ENCODE measurements at regions not wholly inside any gene's neighbourhood (a gene's known extent, or its start where the extent isn't known, plus 50 kb on each side); places are given as distances from the start of the nearest gene placed in this dataset.

GRCh38 chr20:55777641-55778040 lies 227.7 kb downstream of the CBLN4 start:
- ChIA-PET CTCF (no interaction called here), POLR2A (no interaction called here)
- no peak for TF ChIP-seq HDGF (IDR thresholded peaks at IDR 0.05; ENCODE audit: borderline replicate concordance)
- no peak for TF ChIP-seq FOXM1 (IDR thresholded peaks at IDR 0.05; ENCODE audit: borderline replicate concordance)
- no peak for TF ChIP-seq ZNF384 (IDR thresholded peaks at IDR 0.05)
- no peak for TF ChIP-seq CTBP1 (IDR thresholded peaks at IDR 0.05; ENCODE audit: borderline replicate concordance)
- no peak for TF ChIP-seq LEF1 (IDR thresholded peaks at IDR 0.05; ENCODE audit: borderline replicate concordance)
- TF ChIP-seq ELF4 (IDR thresholded peaks at IDR 0.05): no peak
- TF ChIP-seq L3MBTL2 (conservative IDR thresholded peaks at IDR 0.05): no peak
- TF ChIP-seq SUZ12 (IDR thresholded peaks at IDR 0.05): no peak

GRCh38 chr20:55776176-55776575 lies 229.1 kb downstream of the CBLN4 start:
- POLR2A ChIA-PET: no interaction called here
- DNase-seq (ENCODE audit: extremely low spot score): no peak
- TF ChIP-seq NFRKB (IDR thresholded peaks at IDR 0.05) (no peak), ZNF384 (IDR thresholded peaks at IDR 0.05) (no peak), SP1 (IDR thresholded peaks at IDR 0.05) (no peak), ELF4 (IDR thresholded peaks at IDR 0.05) (no peak), ARNT (IDR thresholded peaks at IDR 0.05) (no peak), LEF1 (IDR thresholded peaks at IDR 0.05; ENCODE audit: borderline replicate concordance) (no peak), FOXM1 (IDR thresholded peaks at IDR 0.05; ENCODE audit: borderline replicate concordance) (no peak), L3MBTL2 (conservative IDR thresholded peaks at IDR 0.05) (no peak), FOXK2 (IDR thresholded peaks at IDR 0.05) (no peak), CTBP1 (IDR thresholded peaks at IDR 0.05; ENCODE audit: borderline replicate concordance) (no peak), HDGF (IDR thresholded peaks at IDR 0.05; ENCODE audit: borderline replicate concordance) (no peak), FOXA1 (IDR thresholded peaks at IDR 0.05) (no peak), SUZ12 (IDR thresholded peaks at IDR 0.05) (no peak), TARDBP (IDR thresholded peaks at IDR 0.05) (no peak), BHLHE40 (IDR thresholded peaks at IDR 0.05; ENCODE audit: borderline replicate concordance) (no peak), PKNOX1 (IDR thresholded peaks at IDR 0.05) (no peak)
- CTCF ChIA-PET: no interaction called here

More at GRCh38 chr20:55777641-55778040, 227.7 kb downstream of the CBLN4 start:
- DNase-seq (ENCODE audit: extremely low spot score): no peak

GRCh38 chr20:55774628-55775027 lies 230.7 kb downstream of the CBLN4 start:
- DNase-seq (ENCODE audit: extremely low spot score): no peak
- no peak for TF ChIP-seq FOXM1 (IDR thresholded peaks at IDR 0.05; ENCODE audit: borderline replicate concordance)
- TF ChIP-seq SP1 (IDR thresholded peaks at IDR 0.05): no peak
- TF ChIP-seq L3MBTL2 (conservative IDR thresholded peaks at IDR 0.05): no peak
- no peak for TF ChIP-seq CTBP1 (IDR thresholded peaks at IDR 0.05; ENCODE audit: borderline replicate concordance)
- TF ChIP-seq BHLHE40 (IDR thresholded peaks at IDR 0.05; ENCODE audit: borderline replicate concordance): no peak
- no peak for TF ChIP-seq ELF4 (IDR thresholded peaks at IDR 0.05)
- no peak for TF ChIP-seq NFRKB (IDR thresholded peaks at IDR 0.05)
- no peak for TF ChIP-seq SUZ12 (IDR thresholded peaks at IDR 0.05)
- no peak for TF ChIP-seq LEF1 (IDR thresholded peaks at IDR 0.05; ENCODE audit: borderline replicate concordance)
- TF ChIP-seq HDGF (IDR thresholded peaks at IDR 0.05; ENCODE audit: borderline replicate concordance): no peak
- CTCF ChIA-PET: no interaction called here
- POLR2A ChIA-PET: no interaction called here

- no peak for DNase-seq (ENCODE audit: extremely low spot score)
- ChIA-PET CTCF (no interaction called here), POLR2A (no interaction called here)
- no peak for TF ChIP-seq ZNF384 (IDR thresholded peaks at IDR 0.05)
- TF ChIP-seq FOXA1 (IDR thresholded peaks at IDR 0.05): no peak
- no peak for TF ChIP-seq SP1 (IDR thresholded peaks at IDR 0.05)
- no peak for TF ChIP-seq PKNOX1 (IDR thresholded peaks at IDR 0.05)
- TF ChIP-seq SUZ12 (IDR thresholded peaks at IDR 0.05): no peak
- TF ChIP-seq FOXK2 (IDR thresholded peaks at IDR 0.05): no peak
- TF ChIP-seq L3MBTL2 (conservative IDR thresholded peaks at IDR 0.05): no peak
- no peak for TF ChIP-seq TARDBP (IDR thresholded peaks at IDR 0.05)
- no peak for TF ChIP-seq ELF4 (IDR thresholded peaks at IDR 0.05)
- TF ChIP-seq CTBP1 (IDR thresholded peaks at IDR 0.05; ENCODE audit: borderline replicate concordance): no peak
- TF ChIP-seq ARNT (IDR thresholded peaks at IDR 0.05): no peak
- TF ChIP-seq LEF1 (IDR thresholded peaks at IDR 0.05; ENCODE audit: borderline replicate concordance): no peak
- TF ChIP-seq FOXM1 (IDR thresholded peaks at IDR 0.05; ENCODE audit: borderline replicate concordance): no peak
- no peak for TF ChIP-seq BHLHE40 (IDR thresholded peaks at IDR 0.05; ENCODE audit: borderline replicate concordance)
- TF ChIP-seq HDGF (IDR thresholded peaks at IDR 0.05; ENCODE audit: borderline replicate concordance): no peak
- no peak for TF ChIP-seq NFRKB (IDR thresholded peaks at IDR 0.05)
Observed at GRCh38 chr20:55761797-55762196, 243.5 kb downstream of the CBLN4 start.

GRCh38 chr20:55761100-55761499 lies 244.2 kb downstream of the CBLN4 start:
- DNase-seq (ENCODE audit: extremely low spot score): no peak
- ChIA-PET CTCF (no interaction called here), POLR2A (no interaction called here)
- TF ChIP-seq PKNOX1 (IDR thresholded peaks at IDR 0.05) (no peak), FOXA1 (IDR thresholded peaks at IDR 0.05) (no peak), LEF1 (IDR thresholded peaks at IDR 0.05; ENCODE audit: borderline replicate concordance) (no peak), BHLHE40 (IDR thresholded peaks at IDR 0.05; ENCODE audit: borderline replicate concordance) (no peak), SP1 (IDR thresholded peaks at IDR 0.05) (no peak), FOXM1 (IDR thresholded peaks at IDR 0.05; ENCODE audit: borderline replicate concordance) (no peak), NFRKB (IDR thresholded peaks at IDR 0.05) (no peak), L3MBTL2 (conservative IDR thresholded peaks at IDR 0.05) (no peak)

DNA sequence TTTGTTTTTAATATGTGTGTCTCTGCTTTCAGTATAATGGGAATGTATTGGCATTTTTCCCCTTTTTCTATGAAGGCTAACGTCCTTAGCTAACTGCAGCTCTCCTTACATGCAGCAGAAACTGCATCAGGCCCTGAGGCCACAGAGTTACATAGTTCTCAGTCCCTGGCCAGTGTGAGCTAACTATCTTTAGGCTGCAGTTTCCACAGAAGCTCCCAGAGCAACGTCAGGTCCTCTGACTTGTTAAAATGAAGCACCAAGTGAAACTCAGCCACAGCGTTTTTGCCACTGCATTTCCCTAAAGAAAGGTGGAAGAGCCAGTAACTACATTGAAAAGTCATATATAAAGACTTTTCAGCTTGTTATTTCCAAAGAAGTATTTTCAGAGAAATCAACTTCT lies 244.7 kb downstream of the CBLN4 start:
- TF ChIP-seq TARDBP (IDR thresholded peaks at IDR 0.05) (no peak), L3MBTL2 (conservative IDR thresholded peaks at IDR 0.05) (no peak), SP1 (IDR thresholded peaks at IDR 0.05) (no peak), FOXK2 (IDR thresholded peaks at IDR 0.05) (no peak), ELF4 (IDR thresholded peaks at IDR 0.05) (no peak), NFRKB (IDR thresholded peaks at IDR 0.05) (no peak), PKNOX1 (IDR thresholded peaks at IDR 0.05) (no peak), LEF1 (IDR thresholded peaks at IDR 0.05; ENCODE audit: borderline replicate concordance) (no peak), SUZ12 (IDR thresholded peaks at IDR 0.05) (no peak), ARNT (IDR thresholded peaks at IDR 0.05) (no peak), FOXA1 (IDR thresholded peaks at IDR 0.05) (no peak), CTBP1 (IDR thresholded peaks at IDR 0.05; ENCODE audit: borderline replicate concordance) (no peak), HDGF (IDR thresholded peaks at IDR 0.05; ENCODE audit: borderline replicate concordance) (no peak), ZNF384 (IDR thresholded peaks at IDR 0.05) (no peak), FOXM1 (IDR thresholded peaks at IDR 0.05; ENCODE audit: borderline replicate concordance) (no peak), BHLHE40 (IDR thresholded peaks at IDR 0.05; ENCODE audit: borderline replicate concordance) (no peak)
- ChIA-PET CTCF (interaction anchor here (0.6 kb wide), 1 partner anchor 244 kb away, joined by 3 read pairs; no protein-coding TSS in a partner anchor), POLR2A (no interaction called here)
- DNase-seq (ENCODE audit: extremely low spot score): no peak
